ENCODE measurements at regions not wholly inside any gene's neighbourhood (a gene's known extent, or its start where the extent isn't known, plus 50 kb on each side); places are given as distances from the start of the nearest gene placed in this dataset.

GRCh38 chr5:116772806-116773205 is 198.2 kb upstream of the SEMA6A start:
- SMC1A ChIA-PET (ENCODE audit: uncharacterized antibody, unreplicated experiment): interaction anchor here (0.8 to 2.3 kb wide), 9 partner anchors 10 to 197 kb away, joined by 3 to 11 read pairs (median 3); no protein-coding TSS in a partner anchor
- 57% methylated on average over 3 of the region's 3 CpGs for WGBS (ENCODE audit: insufficient coverage, insufficient replicate concordance, low lambda C conversion rate, missing lambda C conversion rate)
- Histone ChIP-seq H3K9me3 (replicated peaks; ENCODE audit: control insufficient read depth, insufficient read depth, low read length) (no peaks in the 10 kb centered on the region; the same call in 2 of the 3 replicates), H3K27ac (ENCODE audit: control insufficient read depth, insufficient read depth) (no peak overlapping the region), H3K4me1 (ENCODE audit: control insufficient read depth, insufficient read depth, low read length) (no peaks in the 10 kb centered on the region), H3K36me3 (ENCODE audit: control insufficient read depth in 2 of 2, insufficient read depth in 2 of 2, low read length in 1 of 2) (no peaks in the 10 kb centered on the region), H3K9ac (ENCODE audit: control insufficient read depth, insufficient read depth, low read length) (no peak overlapping the region), H3K79me2 (ENCODE audit: control insufficient read depth, insufficient read depth, low read length) (no peaks in the 10 kb centered on the region), H3K4me2 (ENCODE audit: control insufficient read depth, insufficient read depth) (no peak overlapping the region), H3K4me3 (no peak overlapping the region), H3K27me3 (replicated peaks in 1 of 2; ENCODE audit: control insufficient read depth in 2 of 2, insufficient read depth in 2 of 2, low read length in 1 of 2) (no peaks in the 10 kb centered on the region), H2AFZ (ENCODE audit: control insufficient read depth, low read depth, low read length) (no peak overlapping the region), H4K20me1 (ENCODE audit: control insufficient read depth, insufficient read depth) (no peaks in the 10 kb centered on the region)
- ATAC-seq: no peak
- CTCF ChIA-PET: interaction anchor here (1.1 kb wide), 1 partner anchor 10 kb away, joined by 3 read pairs; no protein-coding TSS in a partner anchor
- POLR2A ChIA-PET: no interaction called here
- in situ Hi-C loops (cut with MboI): no loop called here
- no TSS peak for BruUV-seq (replicated peaks)
- no peak for FAIRE-seq
- RAD21 ChIA-PET (ENCODE audit: unreplicated experiment): interaction anchor here (0.9 to 2.1 kb wide), 4 partner anchors 9 to 196 kb away, joined by 3 to 6 read pairs (median 4); no protein-coding TSS in a partner anchor
- intact Hi-C loops (cut with micrococcal nuclease; ENCODE audit: unreplicated experiment): no loop called here
- TF ChIP-seq ZBTB40 (IDR thresholded peaks at IDR 0.05; ENCODE audit: borderline replicate concordance): no peak
- no peak for TF ChIP-seq NR2C2 (IDR thresholded peaks at IDR 0.05; ENCODE audit: borderline replicate concordance, control insufficient read depth, insufficient read length, low read depth)
- no peak for TF ChIP-seq TCF3 (IDR thresholded peaks at IDR 0.05; ENCODE audit: borderline replicate concordance, insufficient read depth, low read depth, low read length)
- no peak for TF ChIP-seq SMARCA5 (IDR thresholded peaks at IDR 0.05)
- no peak for TF ChIP-seq USF2 (IDR thresholded peaks at IDR 0.05; ENCODE audit: borderline replicate concordance, low read depth, low read length)
- TF ChIP-seq STAT1 (conservative IDR thresholded peaks at IDR 0.05): no peak
- no peak for TF ChIP-seq TARDBP (IDR thresholded peaks at IDR 0.05; ENCODE audit: borderline replicate concordance)
- TF ChIP-seq HDGF (IDR thresholded peaks at IDR 0.05): no peak
- no peak for TF ChIP-seq NFIC (IDR thresholded peaks at IDR 0.05; ENCODE audit: low read depth, low read length)
- TF ChIP-seq, protein P1, sequence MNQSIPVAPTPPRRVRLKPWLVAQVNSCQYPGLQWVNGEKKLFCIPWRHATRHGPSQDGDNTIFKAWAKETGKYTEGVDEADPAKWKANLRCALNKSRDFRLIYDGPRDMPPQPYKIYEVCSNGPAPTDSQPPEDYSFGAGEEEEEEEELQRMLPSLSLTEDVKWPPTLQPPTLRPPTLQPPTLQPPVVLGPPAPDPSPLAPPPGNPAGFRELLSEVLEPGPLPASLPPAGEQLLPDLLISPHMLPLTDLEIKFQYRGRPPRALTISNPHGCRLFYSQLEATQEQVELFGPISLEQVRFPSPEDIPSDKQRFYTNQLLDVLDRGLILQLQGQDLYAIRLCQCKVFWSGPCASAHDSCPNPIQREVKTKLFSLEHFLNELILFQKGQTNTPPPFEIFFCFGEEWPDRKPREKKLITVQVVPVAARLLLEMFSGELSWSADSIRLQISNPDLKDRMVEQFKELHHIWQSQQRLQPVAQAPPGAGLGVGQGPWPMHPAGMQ (IDR thresholded peaks at IDR 0.05; ENCODE audit: borderline replicate concordance): no peak
- TF ChIP-seq EZH2 (IDR thresholded peaks at IDR 0.05; ENCODE audit: borderline replicate concordance, control insufficient read depth, low read depth, low read length): no peak
- TF ChIP-seq WRNIP1 (IDR thresholded peaks at IDR 0.05; ENCODE audit: borderline replicate concordance, low read depth, low read length): no peak
- DNase-seq (ENCODE audit: low read depth, low spot score): no peak

Measured in GM12878 (cell line).